GM20431 (cell line): ENCODE measurements at regions not wholly inside any gene's neighbourhood (a gene's known extent, or its start where the extent isn't known, plus 50 kb on each side); places are given as distances from the start of the nearest gene placed in this dataset.
"Not testable (repeated sequence)": the region's sequence is repeated elsewhere in the genome, so short reads cannot be mapped to it uniquely, and the experiment has no call there.

ENCODE experiments used
- in situ Hi-C: fragments of 300-500 bp; cut with MseI, MboI; formaldehyde crosslinking; loops from one replicate; pipeline ENCODE4 v1.15.0; 2020; ENCODE audit warnings: low sequenced_read_pairs; ENCODE audit not compliant: unreplicated experiment

DNA sequence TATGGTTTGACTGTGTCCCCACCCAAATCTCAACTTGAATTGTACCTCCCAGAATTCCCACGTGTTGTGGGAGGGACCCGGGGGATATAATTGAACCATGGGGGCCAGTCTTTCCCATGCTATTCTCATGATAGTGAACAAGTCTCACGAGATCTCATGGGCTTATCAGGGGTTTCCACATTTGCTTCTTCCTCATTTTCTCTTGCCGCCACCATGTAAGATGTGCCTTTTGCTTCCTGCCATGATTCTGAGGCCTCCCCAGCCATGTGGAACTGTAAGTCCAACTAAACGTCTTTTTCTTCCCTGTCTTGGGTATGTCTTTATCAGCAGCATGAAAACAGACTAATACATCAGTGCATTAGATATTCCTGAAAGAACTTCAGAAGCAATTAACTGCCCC lies 177.7 kb upstream of the PRSS58 start:
- in situ Hi-C loops: not testable (repeated sequence)

DNA sequence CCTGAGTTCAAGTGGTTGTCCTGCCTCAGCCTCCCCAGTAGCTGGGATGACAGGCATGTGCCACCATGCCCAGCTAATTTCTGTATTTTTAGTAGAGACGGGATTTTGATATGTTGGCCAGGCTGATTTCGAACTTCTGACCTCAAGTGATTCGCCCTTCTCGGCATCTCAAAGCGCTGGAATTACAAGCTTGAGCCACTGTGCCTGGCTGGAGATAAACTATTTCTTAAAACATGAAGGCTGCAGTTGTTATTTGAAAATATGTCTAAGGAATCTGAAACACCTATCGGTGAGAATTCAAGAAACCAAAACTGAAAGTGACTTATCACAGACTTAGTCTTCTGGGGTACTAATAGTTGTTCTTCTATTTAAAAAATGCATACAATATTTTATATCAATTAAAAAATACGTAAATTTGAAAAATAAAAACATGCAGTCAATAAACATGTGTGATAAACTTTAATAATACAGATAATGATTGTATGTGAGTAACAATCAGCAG lies 176.9 kb upstream of the PRSS58 start:
- in situ Hi-C loops: no loop called here

DNA sequence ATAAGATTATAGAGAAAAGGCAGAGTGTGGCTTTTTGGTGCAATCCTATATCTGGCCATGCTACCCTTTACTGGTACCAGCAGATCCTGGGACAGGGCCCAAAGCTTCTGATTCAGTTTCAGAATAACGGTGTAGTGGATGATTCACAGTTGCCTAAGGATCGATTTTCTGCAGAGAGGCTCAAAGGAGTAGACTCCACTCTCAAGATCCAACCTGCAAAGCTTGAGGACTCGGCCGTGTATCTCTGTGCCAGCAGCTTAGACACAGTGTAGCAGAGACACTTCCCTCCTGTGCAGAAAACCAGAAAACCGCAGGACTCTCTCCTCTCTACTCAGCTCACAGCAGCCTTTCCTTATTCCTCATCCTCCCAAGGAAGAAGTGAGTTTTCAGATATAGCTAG lies 176.3 kb upstream of the PRSS58 start:
- in situ Hi-C loops: not testable (repeated sequence)

DNA sequence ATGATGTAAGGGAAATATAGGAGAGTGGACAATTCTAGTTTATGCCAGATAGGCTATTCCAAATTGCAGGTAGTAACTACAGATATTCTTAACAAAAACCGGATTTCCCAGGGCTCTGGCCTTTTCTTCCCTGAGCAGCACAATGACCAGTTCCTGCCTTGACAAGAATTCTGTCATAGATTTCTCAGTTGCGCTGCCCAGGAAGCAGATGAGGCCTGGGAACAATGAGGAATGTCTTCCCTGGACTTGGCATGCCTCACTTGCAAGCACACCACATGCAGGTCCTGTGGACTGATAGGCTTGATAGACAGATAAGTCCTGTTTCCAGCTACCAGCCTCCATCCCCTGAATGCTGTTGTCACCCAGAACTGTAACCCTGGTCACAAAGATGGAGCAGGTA lies 174.5 kb upstream of the PRSS58 start:
- in situ Hi-C loops: no loop called here

DNA sequence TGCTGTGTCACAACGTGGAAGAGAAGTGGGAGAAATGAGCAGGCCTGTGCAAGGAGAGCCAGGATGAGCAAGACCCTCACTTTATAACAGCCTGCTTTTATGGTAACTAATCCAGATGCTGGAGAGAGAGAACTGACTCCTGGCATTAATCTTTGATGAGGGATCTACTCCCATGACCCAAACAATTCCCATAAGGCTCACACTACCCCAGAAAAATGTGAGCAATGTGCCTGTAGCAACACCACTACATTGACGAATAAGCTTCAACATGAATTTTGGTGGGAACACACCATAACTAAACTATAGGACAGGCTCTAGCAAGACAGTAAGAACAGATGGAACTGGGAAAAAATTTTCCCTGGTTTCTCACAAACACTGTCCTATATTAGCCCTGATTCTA lies 173.6 kb upstream of the PRSS58 start:
- in situ Hi-C loops: no loop called here

DNA sequence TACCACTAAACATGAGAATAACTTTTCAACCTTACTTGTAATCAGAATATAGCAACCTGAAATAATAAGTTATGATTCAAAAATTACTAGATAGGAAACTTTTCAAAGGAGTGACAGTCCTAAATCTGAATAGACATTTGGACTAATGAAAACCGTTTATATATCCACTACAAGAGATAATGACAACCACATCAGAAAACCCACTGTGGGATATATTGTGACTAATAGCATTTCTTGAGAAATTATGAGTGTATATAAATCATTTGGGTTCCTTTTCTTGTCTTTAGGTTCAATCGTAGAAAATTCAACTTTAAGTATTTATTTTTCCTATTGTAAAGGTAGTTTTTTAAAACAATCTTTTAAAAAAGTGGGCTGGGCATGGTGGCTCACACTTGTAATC lies 170.2 kb upstream of the PRSS58 start:
- in situ Hi-C loops: no loop called here

DNA sequence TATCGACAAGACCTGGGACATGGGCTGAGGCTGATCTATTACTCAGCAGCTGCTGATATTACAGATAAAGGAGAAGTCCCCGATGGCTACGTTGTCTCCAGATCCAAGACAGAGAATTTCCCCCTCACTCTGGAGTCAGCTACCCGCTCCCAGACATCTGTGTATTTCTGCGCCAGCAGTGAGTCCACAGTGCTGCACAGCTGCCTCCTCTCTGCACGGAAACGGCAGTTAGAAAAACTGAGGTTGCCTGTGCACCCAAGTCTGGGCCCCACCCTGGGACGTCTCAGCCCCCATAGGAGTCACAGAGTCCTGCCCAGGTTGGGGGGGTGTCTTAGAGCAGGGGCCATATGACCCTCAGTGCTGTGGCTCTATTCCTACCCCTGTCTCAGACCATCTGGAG lies 167.4 kb upstream of the PRSS58 start:
- in situ Hi-C loops: no loop called here

DNA sequence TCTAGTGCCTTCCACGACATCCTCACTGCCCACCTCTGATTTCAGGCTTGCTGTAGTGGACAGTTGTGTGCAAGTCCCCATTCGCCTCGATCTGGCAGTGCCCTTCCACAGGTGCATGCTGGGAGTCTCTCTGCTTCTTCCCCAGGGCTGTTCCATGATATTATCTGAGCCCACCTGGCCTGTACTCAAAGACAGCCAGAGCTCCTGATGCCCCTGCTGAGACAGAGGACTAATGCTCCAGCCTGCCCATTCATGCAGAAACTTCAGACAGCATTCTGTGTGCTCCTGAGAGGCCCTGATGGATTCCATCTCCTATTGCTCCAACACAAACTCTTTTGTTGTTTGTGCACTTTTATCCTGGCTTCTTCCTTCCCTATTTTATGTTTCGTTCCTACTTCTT lies 164.8 kb upstream of the PRSS58 start:
- in situ Hi-C loops: no loop called here

DNA sequence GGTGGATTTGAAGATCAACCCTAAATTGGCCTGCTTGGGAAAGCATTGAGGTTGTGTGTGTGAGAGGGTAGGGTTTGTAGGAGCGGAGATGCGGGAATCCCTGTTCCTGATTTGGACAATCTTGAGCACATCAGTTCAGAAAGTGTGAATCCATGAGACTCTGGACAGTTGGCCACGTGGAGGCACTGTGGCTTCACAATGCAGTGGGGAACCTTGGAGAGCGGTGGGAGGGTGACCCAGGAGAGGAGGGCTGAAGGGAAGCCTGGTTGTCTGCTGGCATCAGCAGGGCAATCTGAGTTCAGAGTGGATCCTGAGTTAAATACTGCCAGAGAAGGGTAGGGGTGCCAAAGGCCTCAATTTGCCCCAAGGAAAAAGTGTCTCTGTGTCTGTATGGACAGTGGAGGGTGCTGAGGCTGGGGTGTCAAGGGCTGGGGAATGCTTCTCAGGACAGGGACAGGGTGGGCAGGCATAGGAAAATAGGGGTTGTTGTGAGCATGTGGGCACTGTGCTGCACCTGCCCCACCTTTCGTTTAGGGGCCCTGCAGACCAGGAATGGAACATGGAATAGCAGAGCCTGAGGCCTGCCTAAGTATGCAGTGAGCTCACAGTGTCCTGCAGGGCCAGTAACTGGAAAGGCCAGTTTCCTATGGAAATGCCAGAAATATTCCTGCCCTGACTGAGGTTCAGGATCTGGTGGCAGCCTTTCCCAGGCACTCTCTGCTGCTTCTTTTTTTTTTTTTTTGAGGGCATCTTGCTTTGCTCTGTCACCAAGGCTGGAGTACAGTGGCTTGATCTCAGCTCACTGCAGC lies 162.9 kb upstream of the PRSS58 start:
- in situ Hi-C loops: no loop called here

DNA sequence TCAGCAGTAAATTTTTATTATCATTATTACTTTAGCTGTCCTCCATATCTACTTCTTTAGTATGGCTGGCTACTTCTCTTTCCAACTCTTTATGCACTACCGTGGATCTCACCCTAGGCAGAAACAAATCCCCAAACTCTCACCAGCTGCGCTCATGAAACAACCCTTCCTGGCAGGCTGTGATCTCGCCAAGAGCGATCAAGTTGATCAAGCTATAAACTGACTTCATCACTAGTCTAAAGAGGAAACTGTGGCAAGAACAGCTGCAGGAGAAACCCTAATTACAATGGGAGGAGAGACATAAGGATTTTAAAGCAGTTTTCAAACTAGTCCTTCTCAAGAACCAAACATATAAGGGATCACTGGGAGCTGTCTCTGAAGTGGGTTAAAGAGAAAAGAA lies 160.5 kb upstream of the PRSS58 start:
- in situ Hi-C loops: no loop called here

DNA sequence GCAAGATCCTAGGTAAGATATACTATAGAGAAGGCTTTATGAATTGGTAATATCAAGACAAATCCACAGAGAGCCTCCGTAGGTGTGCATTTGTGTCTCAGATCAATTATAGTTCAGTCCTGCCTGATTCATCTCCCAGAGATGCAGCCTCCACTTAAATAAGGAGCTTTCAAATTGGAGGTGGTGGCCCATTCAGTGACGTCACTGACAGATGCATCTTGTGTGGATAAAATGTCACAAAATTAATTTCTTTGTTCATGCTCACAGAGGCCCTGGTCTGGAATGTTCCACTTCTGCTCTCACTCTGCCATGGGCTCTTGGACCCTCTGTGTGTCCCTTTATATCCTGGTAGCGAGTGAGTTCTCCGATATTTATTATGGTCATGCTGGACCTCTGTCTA lies 157.1 kb upstream of the PRSS58 start:
- in situ Hi-C loops: no loop called here

DNA sequence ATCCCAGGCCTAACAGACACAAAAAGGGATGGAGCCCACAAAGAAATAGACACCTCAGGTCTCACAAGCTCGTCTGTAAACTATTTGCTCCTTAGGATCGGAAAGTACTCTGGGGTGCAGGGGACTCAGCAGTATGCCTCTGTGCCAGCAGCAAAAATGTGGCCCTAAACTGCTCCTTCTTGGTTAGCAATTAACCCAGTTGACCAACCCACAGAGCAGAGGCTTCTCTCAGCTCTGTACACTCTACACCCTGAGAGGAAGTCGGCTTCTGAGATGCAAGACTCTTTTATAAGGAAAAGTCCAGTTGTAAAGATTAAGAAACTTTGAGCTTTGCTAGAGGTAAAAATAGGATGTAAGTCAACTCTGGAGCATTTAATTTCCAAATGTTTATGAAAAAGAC lies 156.3 kb upstream of the PRSS58 start:
- in situ Hi-C loops: no loop called here

DNA sequence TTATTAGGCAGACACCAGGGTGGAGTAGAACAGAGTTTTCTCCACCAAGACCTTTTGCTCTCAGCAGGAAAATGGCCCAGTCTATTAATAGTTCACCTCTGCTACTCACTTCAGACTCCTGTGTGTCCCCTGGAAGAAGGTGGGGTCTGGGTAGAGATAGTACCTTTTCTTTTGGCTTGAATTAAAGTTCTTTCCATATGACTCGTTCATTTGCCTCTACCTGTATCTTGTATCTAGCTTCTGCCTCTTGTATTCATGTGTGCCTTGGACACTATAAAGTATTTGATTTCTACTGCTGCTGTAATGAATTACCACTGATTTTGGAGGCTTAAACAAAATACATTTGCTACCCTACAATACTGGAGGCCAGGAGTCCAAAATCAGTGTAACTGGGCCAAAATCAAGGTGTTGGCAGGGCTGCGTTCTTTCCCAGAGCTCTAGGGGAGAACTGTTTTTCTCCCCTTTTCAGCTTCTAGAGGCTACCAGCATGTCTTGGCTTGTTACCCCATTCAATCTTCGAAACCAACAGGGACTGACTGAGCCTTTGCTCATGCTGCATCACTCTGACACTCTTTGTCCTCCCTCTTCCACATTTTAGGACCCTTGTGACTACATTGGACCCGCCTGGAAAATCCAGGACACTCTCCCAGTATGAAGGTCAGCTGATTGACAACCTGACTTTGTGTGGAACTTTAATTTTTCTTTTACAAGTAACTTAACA lies 155.6 kb upstream of the PRSS58 start:
- in situ Hi-C loops: no loop called here

DNA sequence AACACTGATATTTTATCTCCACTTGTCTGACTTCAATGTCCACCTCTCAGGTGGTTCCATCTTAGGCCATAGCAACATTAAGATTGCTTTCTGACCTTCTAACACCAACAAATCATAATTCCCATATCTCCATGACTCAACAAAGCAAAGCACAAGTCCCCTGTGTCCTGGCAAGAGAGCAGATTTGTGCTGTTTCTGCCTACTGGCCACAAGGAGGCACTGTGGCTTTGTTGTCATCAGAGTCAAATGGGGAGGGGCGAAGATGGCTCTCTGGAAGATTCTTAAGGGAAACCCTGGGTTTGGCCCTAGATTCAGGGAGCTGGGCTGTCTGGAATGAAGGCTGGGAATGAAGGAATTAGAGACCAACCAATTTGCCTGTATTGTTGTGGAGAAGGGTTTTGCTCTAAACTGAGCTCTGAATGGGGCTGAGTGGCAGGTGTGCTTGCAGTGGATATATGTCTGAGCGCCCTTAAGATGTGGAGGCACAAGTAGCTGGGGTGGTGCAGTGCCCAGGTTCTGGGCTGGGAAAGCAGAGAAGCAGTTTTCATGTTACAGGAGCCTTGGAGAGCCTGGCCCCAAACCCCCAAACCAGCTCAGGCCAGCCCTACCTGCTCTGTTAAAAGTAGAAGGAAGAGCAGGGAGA lies 154.8 kb upstream of the PRSS58 start:
- in situ Hi-C loops: no loop called here

DNA sequence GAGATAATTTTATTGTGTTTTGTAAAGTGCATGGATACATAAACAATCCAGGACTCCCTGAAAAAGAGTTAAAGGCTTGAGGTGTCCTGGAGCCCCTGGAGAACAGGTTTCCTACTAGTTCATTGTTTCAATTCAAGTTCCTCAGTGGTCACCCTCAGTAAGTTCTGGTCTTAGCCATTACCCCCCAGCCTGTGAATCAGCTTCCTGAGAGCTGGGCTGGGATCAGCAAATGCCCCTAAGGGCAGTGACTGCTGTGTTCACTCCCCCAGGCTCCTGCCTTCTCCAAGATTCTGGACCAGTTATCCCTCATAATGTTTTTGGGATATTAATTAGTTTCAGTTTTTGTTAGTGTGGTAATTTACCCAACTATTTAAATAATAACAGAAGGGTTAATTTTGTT lies 151.6 kb upstream of the PRSS58 start:
- in situ Hi-C loops: no loop called here

DNA sequence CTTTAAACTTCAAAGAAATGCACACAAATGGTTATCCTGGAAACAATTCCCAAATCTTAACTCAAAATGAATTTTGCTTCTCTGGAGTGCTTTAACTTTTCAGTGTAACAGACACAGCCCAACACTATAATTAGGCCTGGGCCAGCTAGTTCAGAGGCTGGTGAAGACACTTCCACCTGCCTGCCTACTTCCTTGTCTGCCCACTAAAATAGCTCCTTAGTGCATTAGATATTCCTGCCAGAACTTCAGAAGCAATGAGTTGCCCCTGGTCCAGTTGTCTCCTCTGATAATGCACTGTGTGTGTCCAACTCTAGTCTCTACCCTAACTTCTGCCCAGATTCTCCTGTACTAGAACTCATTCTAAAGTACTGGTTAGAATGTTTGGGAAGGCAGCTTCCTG lies 150.9 kb upstream of the PRSS58 start:
- in situ Hi-C loops: no loop called here

DNA sequence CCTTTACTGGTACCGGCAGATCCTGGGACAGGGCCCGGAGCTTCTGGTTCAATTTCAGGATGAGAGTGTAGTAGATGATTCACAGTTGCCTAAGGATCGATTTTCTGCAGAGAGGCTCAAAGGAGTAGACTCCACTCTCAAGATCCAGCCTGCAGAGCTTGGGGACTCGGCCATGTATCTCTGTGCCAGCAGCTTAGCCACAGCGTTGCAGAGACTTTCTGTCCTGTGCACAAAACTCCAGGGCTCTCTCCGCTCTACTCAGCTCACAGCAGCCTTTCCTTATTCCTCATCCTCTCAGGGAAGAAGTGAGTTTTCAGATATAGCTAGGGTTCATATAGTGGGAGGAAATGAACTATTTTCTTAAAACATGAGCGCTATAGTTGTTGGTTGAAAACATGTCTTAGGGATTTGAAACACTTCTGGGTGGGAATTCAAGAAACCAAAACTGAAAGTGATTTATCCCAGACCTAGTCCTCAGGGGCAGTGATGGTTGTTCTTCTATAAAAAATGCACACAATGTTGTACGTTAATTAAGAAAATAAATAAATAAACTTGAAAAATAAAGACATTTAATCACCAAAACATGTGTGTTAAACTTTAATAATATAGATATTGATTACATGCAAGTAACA lies 150.2 kb upstream of the PRSS58 start:
- in situ Hi-C loops: no loop called here

DNA sequence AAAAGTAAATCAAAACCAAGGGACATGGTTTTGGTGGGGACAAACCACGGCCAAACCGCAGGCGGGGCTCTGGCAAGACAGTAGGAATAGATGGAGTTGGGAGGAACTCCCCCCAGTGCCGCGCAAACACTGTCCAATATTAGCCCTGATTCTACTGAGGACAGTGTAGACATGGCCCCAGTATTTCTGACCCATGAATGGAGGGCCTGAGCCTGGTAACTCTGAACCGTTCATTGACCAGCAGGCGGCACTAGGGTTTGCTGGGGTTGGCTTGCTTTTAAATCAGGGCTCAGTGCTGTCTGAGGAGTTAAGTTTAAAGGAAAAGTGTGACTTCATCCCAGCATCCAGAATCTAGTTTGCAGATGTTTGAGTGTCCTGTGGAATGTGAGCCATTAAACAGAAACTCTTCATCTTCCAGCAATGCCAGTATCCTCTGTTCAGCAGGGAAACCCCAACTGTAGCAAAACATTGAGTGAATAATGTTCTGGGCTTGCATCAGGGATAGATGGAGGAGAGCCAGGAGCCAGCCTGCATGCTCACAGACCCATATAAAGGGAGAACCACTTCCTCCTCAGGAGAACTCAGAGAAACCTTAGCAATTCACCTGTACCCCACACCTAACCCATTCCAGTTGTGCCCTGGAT lies 147.4 kb upstream of the PRSS58 start:
- in situ Hi-C loops: no loop called here

DNA sequence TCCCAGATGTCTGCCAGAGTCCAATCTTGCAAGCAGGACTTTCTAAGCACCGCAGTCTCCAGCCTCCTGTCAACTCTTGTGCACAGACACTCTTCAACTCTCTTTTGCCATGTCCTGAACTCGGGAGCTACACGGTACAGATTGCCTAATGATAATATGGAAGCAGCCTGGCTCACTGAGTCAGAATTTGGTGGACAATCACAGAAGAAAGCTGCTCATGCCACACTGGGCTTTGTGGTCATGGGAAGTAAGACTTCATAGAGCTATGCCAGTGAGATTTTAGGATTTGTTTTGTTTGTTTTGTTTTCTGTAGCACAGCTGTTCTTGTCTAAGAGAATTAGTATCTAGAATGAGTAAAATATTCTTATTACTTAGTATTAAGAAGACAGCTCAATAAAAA lies 144.1 kb upstream of the PRSS58 start:
- in situ Hi-C loops: no loop called here

DNA sequence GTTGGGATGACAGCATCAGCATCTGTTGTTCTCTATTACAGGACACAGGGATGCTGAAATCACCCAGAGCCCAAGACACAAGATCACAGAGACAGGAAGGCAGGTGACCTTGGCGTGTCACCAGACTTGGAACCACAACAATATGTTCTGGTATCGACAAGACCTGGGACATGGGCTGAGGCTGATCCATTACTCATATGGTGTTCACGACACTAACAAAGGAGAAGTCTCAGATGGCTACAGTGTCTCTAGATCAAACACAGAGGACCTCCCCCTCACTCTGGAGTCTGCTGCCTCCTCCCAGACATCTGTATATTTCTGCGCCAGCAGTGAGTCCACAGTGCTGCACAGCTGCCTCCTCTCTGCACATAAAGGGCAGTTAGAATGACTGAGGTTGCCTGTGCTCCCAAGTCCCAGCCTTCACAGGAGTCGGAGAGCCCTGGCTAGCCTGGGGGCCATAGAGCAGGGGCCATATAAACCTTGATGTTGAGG lies 142.2 kb upstream of the PRSS58 start:
- in situ Hi-C loops: no loop called here
